Loucy (cell line): ENCODE measurements at regions not wholly inside any gene's neighbourhood (a gene's known extent, or its start where the extent isn't known, plus 50 kb on each side); places are given as distances from the start of the nearest gene placed in this dataset.

Experiments used
- H2AFZ ChIP-seq: fragments of 200-600 bp; sonication (generic); 2 replicates; pipeline ENCODE4 v1.6.0; 2016; ENCODE audit warnings: antibody characterized with exemption, mild to moderate bottlenecking, low read length, moderate library complexity
- H3F3A ChIP-seq: fragments of 200-600 bp; 2 replicates; pipeline ENCODE4 v1.6.0; 2016; ENCODE audit warnings: antibody characterized with exemption, low read depth, mild to moderate bottlenecking
- H3K27me3 ChIP-seq: fragments of 200-600 bp; sonication (generic); 2 replicates; pipeline ENCODE4 v1.6.1; 2014; ENCODE audit warnings: low read length, mild to moderate bottlenecking; ENCODE audit not compliant: insufficient read depth, poor library complexity, severe bottlenecking
- H3K36me3 ChIP-seq: fragments of 200-600 bp; sonication (generic); 2 replicates; pipeline ENCODE4 v1.6.1; 2016; ENCODE audit warnings: low read length; ENCODE audit not compliant: insufficient read depth
- H3K4me1 ChIP-seq: fragments of 200-600 bp; sonication (generic); 2 replicates; pipeline ENCODE4 v1.5.1; 2014; ENCODE audit warnings: low read length, mild to moderate bottlenecking; ENCODE audit not compliant: insufficient read depth, poor library complexity, severe bottlenecking
- H3K4me2 ChIP-seq: fragments of 200-600 bp; sonication (generic); 2 replicates; pipeline ENCODE4 v1.6.0; 2014; ENCODE audit warnings: antibody characterized with exemption, low read length, low read depth, mild to moderate bottlenecking; ENCODE audit not compliant: poor library complexity, severe bottlenecking
- H3K4me3 ChIP-seq: fragments of 200-600 bp; sonication (generic); 2 replicates; pipeline ENCODE4 v1.5.1; 2014; ENCODE audit warnings: low read length, mild to moderate bottlenecking, mixed read lengths; ENCODE audit not compliant: poor library complexity, severe bottlenecking
- H3K79me2 ChIP-seq: fragments of 200-600 bp; sonication (generic); 2 replicates; pipeline ENCODE4 v1.6.1; 2014; ENCODE audit warnings: low read length; ENCODE audit not compliant: insufficient read depth
- H3K9ac ChIP-seq: fragments of 200-600 bp; sonication (generic); 2 replicates; pipeline ENCODE4 v1.6.0; 2014; ENCODE audit warnings: mild to moderate bottlenecking, low read depth, low read length, moderate library complexity; ENCODE audit not compliant: poor library complexity, severe bottlenecking
- H3K9me2 ChIP-seq: fragments of 200-600 bp; sonication (generic); replicated peaks from 2 replicates; pipeline ENCODE4 v1.6.1; 2016; ENCODE audit warnings: low read depth, low read length, mixed read lengths
- H3K9me3 ChIP-seq: fragments of 200-600 bp; sonication (generic); 2 replicates; pipeline ENCODE4 v1.6.1; 2014; ENCODE audit warnings: mild to moderate bottlenecking, antibody characterized with exemption, low read length, low read depth; ENCODE audit not compliant: insufficient read depth
- H4K20me1 ChIP-seq: fragments of 200-600 bp; sonication (generic); 2 replicates; pipeline ENCODE4 v1.6.0; 2014; ENCODE audit warnings: antibody characterized with exemption, low read length, mild to moderate bottlenecking; ENCODE audit not compliant: insufficient read depth, poor library complexity, severe bottlenecking
- EZH2phosphoT487 ChIP-seq: fragments of 200-600 bp; IDR thresholded peaks from 2 replicates; pipeline ENCODE4 v1.6.1; 2018; ENCODE audit warnings: antibody characterized with exemption, mild to moderate bottlenecking, moderate library complexity, borderline replicate concordance
- TF ChIP-seq, protein P1 (sequence below): fragments of 200-600 bp; sonication (generic); conservative IDR thresholded peaks from 2 replicates; pipeline ENCODE4 v1.5.1; 2014; ENCODE audit warnings: mild to moderate bottlenecking, antibody characterized with exemption, low read length

DNA sequence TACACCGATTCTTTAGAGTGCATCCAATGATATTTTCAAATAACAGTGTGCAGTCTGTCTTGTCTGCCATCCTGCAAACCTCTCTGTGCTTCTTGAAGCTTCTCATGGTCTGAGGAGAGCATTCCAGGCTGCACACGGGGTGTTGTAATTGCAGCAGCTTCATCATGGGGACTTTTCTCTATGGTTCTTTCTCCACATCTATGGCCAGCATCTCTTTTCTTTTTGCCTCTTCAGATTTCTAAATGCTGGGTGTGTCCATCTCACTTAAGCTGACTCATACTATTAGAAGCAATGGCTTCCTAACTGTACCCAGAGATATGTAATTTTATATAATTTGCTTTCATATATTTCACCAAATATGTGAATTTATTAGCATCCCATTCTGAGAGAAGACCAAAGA lies 63.8 kb upstream of the EPHB3 start:
- Histone ChIP-seq H3K4me1 (no peaks in the 10 kb centered on the region), H3K9ac (no peak overlapping the region), H3F3A (no peaks in the 10 kb centered on the region), H3K9me2 (no peaks in the 10 kb centered on the region), H3K79me2 (no peaks in the 10 kb centered on the region), H3K9me3 (no peaks in the 10 kb centered on the region), H2AFZ (no peak overlapping the region), H4K20me1 (no peaks in the 10 kb centered on the region), H3K36me3 (no peaks in the 10 kb centered on the region), H3K27me3 (no peaks in the 10 kb centered on the region), H3K4me3 (no peak overlapping the region), H3K4me2 (no peak overlapping the region)
- TF ChIP-seq EZH2phosphoT487: no peak
- TF ChIP-seq, protein P1, sequence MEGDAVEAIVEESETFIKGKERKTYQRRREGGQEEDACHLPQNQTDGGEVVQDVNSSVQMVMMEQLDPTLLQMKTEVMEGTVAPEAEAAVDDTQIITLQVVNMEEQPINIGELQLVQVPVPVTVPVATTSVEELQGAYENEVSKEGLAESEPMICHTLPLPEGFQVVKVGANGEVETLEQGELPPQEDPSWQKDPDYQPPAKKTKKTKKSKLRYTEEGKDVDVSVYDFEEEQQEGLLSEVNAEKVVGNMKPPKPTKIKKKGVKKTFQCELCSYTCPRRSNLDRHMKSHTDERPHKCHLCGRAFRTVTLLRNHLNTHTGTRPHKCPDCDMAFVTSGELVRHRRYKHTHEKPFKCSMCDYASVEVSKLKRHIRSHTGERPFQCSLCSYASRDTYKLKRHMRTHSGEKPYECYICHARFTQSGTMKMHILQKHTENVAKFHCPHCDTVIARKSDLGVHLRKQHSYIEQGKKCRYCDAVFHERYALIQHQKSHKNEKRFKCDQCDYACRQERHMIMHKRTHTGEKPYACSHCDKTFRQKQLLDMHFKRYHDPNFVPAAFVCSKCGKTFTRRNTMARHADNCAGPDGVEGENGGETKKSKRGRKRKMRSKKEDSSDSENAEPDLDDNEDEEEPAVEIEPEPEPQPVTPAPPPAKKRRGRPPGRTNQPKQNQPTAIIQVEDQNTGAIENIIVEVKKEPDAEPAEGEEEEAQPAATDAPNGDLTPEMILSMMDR: no peak

DNA sequence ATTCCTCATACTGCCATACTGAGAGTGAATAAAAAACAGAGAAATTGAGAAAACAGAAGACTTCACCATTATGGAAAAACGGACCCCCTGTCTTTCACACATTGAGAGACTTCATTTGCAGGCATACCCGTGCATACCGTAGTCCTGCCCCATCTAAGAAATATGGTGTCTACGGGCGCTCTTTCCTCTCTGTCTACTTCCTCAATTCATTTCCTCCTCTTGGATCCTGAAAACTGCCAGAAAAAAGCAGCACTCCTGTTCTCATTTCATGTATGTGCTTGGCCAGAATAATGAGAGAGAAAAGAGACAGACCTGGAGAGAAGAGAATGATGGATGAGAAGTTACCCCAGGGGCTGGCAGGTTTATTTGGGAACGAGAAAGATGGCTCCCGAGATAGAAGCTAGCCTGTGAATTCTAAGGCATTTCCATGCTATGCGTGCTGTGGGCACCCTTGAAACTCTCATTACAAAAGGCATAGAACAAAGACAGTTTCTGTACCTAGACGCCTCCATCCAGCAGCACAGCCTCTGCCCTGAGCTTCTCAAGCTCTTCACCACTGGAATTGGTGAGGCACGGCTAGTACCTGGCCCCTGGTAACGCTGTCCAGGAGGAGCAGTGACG lies 62.5 kb upstream of the EPHB3 start:
- Histone ChIP-seq H3K4me1 (no peaks in the 10 kb centered on the region), H4K20me1 (no peaks in the 10 kb centered on the region), H3K36me3 (no peaks in the 10 kb centered on the region), H3K79me2 (no peaks in the 10 kb centered on the region), H3K4me2 (no peak overlapping the region), H2AFZ (no peak overlapping the region), H3F3A (no peaks in the 10 kb centered on the region), H3K27me3 (no peaks in the 10 kb centered on the region), H3K4me3 (no peak overlapping the region), H3K9ac (no peak overlapping the region), H3K9me3 (no peaks in the 10 kb centered on the region), H3K9me2 (no peaks in the 10 kb centered on the region)
- TF ChIP-seq, protein P1: no peak
- no peak for TF ChIP-seq EZH2phosphoT487

DNA sequence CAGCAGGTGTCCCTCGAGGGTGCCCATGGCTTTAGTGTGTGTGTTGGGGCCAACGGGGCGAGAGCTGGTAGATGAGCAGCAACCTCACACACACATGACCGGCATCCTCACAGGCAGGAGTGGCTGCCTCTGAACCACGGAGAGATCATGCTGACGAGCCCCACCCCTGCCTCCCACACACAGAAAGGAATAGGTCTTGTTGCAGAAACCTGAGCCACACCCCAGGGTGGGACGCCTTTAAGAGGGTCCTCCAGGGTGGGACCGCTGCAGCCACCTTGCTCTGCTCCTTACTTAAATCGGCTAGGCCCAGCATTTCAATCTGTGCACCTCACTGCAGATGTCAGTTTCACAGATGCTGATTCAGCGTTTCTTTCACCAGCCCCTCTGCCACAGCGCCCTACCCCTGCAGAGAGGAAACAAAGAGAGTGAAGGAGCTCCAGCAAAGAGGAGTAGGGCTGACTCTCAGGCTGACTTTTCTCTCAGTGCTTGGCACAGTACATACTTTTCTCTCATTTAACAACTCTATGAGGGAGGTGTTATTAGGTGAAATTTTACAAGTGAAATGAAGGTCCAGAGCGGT lies 61.2 kb upstream of the EPHB3 start:
- H3K4me2 ChIP-seq: no peak overlapping the region

More for the DNA sequence above, 61.2 kb upstream of the EPHB3 start:
- Histone ChIP-seq H3K9ac (no peak overlapping the region), H3F3A (no peaks in the 10 kb centered on the region), H3K79me2 (no peaks in the 10 kb centered on the region), H3K36me3 (no peaks in the 10 kb centered on the region), H3K9me3 (no peaks in the 10 kb centered on the region), H3K27me3 (no peaks in the 10 kb centered on the region), H3K9me2 (no peaks in the 10 kb centered on the region), H3K4me3 (no peak overlapping the region), H3K4me1 (no peaks in the 10 kb centered on the region), H4K20me1 (no peaks in the 10 kb centered on the region), H2AFZ (no peak overlapping the region)
- TF ChIP-seq, protein P1: no peak
- TF ChIP-seq EZH2phosphoT487: no peak
